LNCaP clone FGC (cell line): ENCODE measurements at regions not wholly inside any gene's neighbourhood (a gene's known extent, or its start where the extent isn't known, plus 50 kb on each side); places are given as distances from the start of the nearest gene placed in this dataset.
A peak's percentile ranks its signal among the peaks of the same experiment; 100 is the strongest.

Experiments used
- DNase-seq: peaks from one replicate; pipeline ENCODE4 v3.0.0-alpha.2; 2011; ENCODE audit warnings: low read depth
- H3K4me3 ChIP-seq: 2 replicates; pipeline ENCODE4 v1.5.1; 2011; ENCODE audit warnings: mild to moderate bottlenecking, low read depth, low read length, control low read depth
- CTCF ChIP-seq: IDR thresholded peaks from 2 replicates; pipeline ENCODE4 v1.5.1; 2012; ENCODE audit warnings: mild to moderate bottlenecking; ENCODE audit not compliant: control insufficient read depth, insufficient read depth; ENCODE audit errors: extremely low read depth

DNA sequence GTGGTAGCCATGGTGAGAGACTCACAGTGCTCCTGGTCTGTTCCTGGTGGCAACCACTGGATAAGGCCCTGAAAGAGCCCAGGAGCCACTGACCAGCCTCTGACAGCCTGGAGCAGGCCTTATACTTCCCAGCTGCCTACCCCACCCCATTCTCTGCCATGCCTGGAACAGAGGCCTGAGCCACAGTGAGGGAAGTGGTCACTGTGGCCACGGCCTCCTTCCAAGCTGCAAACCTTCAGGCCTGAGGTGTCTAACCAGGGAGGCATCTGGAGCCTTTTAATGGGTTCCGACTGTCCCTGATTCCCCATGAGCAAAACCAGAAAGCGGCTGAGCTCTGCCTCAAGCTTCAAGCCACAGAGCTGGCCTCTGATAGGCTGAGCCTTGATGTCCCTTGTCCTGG, 113.0 kb upstream of the SIRPA start:
- no peak for DNase-seq
- H3K4me3 ChIP-seq, result no peak overlapping the region
- TF ChIP-seq CTCF, result no peak

- no peak for TF ChIP-seq CTCF
- no peak overlapping the region for H3K4me3 ChIP-seq
- no peak for DNase-seq
Measured at GRCh38 chr20:1779567-1779966, 115.6 kb upstream of the SIRPA start.

DNA sequence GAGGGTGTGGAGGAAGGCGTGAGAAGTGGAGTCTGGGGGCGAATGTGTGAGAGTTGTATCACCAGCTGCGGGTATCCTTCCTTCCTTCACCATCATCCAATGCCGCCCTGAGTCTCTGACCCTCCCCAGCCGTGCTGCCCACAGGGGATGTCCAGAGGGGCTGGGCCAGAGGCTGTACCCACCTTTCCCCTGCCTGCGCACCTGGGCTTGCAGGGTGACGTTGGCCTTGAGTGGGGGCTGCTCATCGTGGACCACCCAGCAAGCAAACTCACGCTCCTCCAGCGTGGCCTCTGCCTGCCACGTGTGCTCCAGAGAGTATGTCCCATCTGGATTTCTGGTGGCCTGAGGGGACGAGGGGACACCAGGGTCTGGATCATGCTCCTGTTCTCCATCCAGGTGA, 116.9 kb upstream of the SIRPA start:
- no peak for DNase-seq
- no peak for TF ChIP-seq CTCF
- H3K4me3 ChIP-seq, result no peak overlapping the region

DNA sequence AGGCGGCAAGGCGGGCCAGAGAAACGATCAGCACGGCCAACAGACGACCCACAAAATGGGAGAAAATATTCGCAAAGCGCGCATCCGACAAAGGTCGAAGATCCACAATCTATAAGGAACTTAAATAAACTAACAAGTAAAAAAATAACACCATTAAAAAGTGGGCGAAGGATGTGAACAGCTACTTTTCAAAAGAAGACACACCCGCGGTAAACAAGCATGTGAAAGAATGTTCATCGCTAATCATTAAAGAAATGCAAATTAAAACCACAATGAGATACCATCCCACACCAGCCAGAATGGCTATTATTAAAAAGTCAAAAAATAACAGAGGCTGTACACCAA, 117.8 kb upstream of the SIRPA start:
- no peak for TF ChIP-seq CTCF
- no peak for DNase-seq
- peak overlapping the region; percentile 69 for H3K4me3 ChIP-seq

DNA sequence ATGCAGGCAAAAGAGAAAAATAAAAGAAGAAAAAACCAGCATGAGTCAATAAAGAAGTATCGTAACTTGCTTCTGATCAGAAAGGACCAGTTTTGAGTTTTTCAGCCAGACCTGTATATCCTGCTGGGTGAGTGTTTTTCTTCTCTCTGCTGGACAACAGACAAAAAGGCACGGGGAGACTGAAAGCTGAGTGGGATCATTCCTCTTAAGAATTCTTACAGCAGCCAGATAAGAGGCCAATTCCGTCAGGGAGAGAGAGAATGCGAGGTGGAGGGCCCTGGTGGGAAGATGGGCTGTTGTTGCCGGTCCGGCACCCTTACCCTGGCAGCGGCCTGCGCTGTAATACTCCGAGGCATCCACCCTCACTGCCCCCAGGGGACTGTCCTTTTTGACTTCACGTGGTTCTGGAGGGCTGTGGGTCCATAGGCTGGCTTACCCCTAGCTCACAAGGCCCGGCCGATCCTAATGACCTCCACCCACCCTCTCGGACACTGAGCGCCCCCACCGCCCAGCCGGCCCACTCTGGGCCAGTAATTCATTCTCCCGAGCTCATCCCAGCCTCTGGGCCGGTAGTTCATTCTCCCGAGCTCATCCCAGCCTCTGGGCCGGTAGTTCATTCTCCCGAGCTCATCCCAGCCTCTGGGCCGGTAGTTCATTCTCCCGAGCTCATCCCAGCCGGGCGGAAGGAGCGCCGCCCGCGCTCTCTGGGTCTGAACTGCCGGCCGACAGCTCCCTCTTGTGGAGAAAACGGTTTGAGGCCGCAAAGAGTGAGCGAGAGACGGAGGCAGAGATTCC, 118.3 kb upstream of the SIRPA start:
- DNase-seq, result peak; percentile 39
- H3K4me3 ChIP-seq, result peak overlapping the region; percentile 69
- TF ChIP-seq CTCF, result peak; percentile 88

DNA sequence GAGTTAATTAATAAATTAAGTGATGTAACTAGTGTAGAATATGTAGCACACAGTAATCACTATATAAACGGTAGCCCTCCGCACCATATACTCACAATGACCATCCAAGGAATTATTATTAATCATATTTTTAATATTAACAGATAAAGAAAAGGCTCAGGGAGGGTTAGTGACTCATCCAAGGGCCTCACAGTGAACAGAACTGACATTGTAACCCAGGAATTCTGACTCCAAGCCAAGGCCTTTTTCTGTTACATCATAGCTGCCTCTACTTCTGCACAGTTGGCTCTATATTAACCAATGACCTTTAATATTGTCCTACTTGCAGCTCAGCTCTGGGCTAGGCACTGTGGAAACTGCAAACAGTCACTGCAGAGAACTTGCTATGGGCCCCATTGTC, 117.5 kb upstream of the SIRPG start:
- no peak overlapping the region for H3K4me3 ChIP-seq
- no peak for DNase-seq

More for the DNA sequence above, 117.5 kb upstream of the SIRPG start:
- TF ChIP-seq CTCF, result no peak
